Neural cell (in vitro differentiated cells): ENCODE measurements at regions not wholly inside any gene's neighbourhood (a gene's known extent, or its start where the extent isn't known, plus 50 kb on each side); places are given as distances from the start of the nearest gene placed in this dataset.

Source experiments
- EP300 ChIP-seq: fragments of 450-650 bp; conservative IDR thresholded peaks from 2 replicates; pipeline ENCODE4 v1.6.1; 2014; ENCODE audit warnings: antibody characterized with exemption, mild to moderate bottlenecking, moderate library complexity; ENCODE audit not compliant: poor library complexity, severe bottlenecking
- EZH2 ChIP-seq: fragments of 200-600, 300-800 bp; shearing (Covaris generic), sonication (generic); IDR thresholded peaks from 2 replicates; pipeline ENCODE4 v1.6.1; 2014; ENCODE audit warnings: antibody characterized with exemption, low read length, borderline replicate concordance, mild to moderate bottlenecking; ENCODE audit not compliant: insufficient read depth, poor library complexity, severe bottlenecking
- POLR2AphosphoS5 ChIP-seq: IDR thresholded peaks from 2 replicates; pipeline ENCODE4 v1.6.1; 2012
- SMC3 ChIP-seq: fragments of 450-650 bp; conservative IDR thresholded peaks from 2 replicates; pipeline ENCODE4 v1.6.1; 2014; ENCODE audit warnings: antibody characterized with exemption, mild to moderate bottlenecking, moderate library complexity; ENCODE audit not compliant: poor library complexity
- TAF1 ChIP-seq: IDR thresholded peaks from 2 replicates; pipeline ENCODE4 v1.6.1; 2012; ENCODE audit warnings: low read depth
- TF ChIP-seq, protein P1 (sequence below): fragments of 450-650 bp; IDR thresholded peaks from 2 replicates; pipeline ENCODE4 v1.5.1; 2014; ENCODE audit warnings: antibody characterized with exemption, mild to moderate bottlenecking, moderate library complexity; ENCODE audit not compliant: poor library complexity, severe bottlenecking
- TF ChIP-seq, protein P2 (sequence below): IDR thresholded peaks from 2 replicates; pipeline ENCODE4 v1.6.1; 2012; ENCODE audit warnings: borderline replicate concordance

DNA sequence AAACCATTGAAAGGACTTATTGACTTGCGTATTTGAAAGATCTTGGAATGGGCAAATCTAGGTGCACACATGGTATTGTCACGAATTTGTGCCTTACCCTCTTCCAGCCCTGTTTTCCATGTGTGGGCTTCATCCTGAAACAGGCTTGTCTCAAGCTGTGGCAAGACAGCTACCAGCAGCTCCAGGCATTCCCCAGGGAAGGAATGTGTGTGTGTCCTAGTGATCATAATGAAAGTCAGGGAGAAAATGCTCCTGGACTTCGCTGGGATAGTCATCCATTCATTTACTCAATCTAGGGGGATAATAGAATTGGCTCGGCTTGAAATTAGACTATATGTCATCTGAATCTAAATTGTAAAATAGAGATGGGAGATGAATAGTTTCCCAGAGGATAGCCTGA, 676.2 kb downstream of the CBLN4 start:
- TF ChIP-seq, protein P1, sequence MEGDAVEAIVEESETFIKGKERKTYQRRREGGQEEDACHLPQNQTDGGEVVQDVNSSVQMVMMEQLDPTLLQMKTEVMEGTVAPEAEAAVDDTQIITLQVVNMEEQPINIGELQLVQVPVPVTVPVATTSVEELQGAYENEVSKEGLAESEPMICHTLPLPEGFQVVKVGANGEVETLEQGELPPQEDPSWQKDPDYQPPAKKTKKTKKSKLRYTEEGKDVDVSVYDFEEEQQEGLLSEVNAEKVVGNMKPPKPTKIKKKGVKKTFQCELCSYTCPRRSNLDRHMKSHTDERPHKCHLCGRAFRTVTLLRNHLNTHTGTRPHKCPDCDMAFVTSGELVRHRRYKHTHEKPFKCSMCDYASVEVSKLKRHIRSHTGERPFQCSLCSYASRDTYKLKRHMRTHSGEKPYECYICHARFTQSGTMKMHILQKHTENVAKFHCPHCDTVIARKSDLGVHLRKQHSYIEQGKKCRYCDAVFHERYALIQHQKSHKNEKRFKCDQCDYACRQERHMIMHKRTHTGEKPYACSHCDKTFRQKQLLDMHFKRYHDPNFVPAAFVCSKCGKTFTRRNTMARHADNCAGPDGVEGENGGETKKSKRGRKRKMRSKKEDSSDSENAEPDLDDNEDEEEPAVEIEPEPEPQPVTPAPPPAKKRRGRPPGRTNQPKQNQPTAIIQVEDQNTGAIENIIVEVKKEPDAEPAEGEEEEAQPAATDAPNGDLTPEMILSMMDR = no peak
- TF ChIP-seq EZH2 = no peak
- TF ChIP-seq, protein P2, sequence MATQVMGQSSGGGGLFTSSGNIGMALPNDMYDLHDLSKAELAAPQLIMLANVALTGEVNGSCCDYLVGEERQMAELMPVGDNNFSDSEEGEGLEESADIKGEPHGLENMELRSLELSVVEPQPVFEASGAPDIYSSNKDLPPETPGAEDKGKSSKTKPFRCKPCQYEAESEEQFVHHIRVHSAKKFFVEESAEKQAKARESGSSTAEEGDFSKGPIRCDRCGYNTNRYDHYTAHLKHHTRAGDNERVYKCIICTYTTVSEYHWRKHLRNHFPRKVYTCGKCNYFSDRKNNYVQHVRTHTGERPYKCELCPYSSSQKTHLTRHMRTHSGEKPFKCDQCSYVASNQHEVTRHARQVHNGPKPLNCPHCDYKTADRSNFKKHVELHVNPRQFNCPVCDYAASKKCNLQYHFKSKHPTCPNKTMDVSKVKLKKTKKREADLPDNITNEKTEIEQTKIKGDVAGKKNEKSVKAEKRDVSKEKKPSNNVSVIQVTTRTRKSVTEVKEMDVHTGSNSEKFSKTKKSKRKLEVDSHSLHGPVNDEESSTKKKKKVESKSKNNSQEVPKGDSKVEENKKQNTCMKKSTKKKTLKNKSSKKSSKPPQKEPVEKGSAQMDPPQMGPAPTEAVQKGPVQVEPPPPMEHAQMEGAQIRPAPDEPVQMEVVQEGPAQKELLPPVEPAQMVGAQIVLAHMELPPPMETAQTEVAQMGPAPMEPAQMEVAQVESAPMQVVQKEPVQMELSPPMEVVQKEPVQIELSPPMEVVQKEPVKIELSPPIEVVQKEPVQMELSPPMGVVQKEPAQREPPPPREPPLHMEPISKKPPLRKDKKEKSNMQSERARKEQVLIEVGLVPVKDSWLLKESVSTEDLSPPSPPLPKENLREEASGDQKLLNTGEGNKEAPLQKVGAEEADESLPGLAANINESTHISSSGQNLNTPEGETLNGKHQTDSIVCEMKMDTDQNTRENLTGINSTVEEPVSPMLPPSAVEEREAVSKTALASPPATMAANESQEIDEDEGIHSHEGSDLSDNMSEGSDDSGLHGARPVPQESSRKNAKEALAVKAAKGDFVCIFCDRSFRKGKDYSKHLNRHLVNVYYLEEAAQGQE = no peak
- TF ChIP-seq POLR2AphosphoS5 = no peak
- no peak for TF ChIP-seq EP300
- TF ChIP-seq SMC3 = no peak
- no peak for TF ChIP-seq TAF1
